Neural crest cell (in vitro differentiated cells): ENCODE measurements at regions not wholly inside any gene's neighbourhood (a gene's known extent, or its start where the extent isn't known, plus 50 kb on each side); places are given as distances from the start of the nearest gene placed in this dataset.

Experiments used
- DNase-seq: peaks from one replicate; pipeline ENCODE4 v3.0.0; 2021; ENCODE audit warnings: low read depth, mixed read lengths, low spot score
- H3K27ac Mint-ChIP-seq: one replicate; pipeline ENCODE4 v1.8.0; 2021; ENCODE audit warnings: mild to moderate bottlenecking, mixed read lengths; ENCODE audit not compliant: unreplicated experiment
- H3K27me3 Mint-ChIP-seq: 2 replicates; pipeline ENCODE4 v1.8.0; 2021; ENCODE audit warnings: low read depth, mild to moderate bottlenecking, mixed read lengths
- H3K36me3 Mint-ChIP-seq: 2 replicates; pipeline ENCODE4 v1.8.0; 2021; ENCODE audit warnings: low read depth, mild to moderate bottlenecking, mixed read lengths
- H3K4me1 Mint-ChIP-seq: 2 replicates; pipeline ENCODE4 v1.8.0; 2021; ENCODE audit warnings: mixed read lengths
- H3K4me3 Mint-ChIP-seq: one replicate; pipeline ENCODE4 v1.8.0; 2021; ENCODE audit warnings: mild to moderate bottlenecking, mixed read lengths
- H3K9me3 Mint-ChIP-seq: 2 replicates; pipeline ENCODE4 v1.8.0; 2021; ENCODE audit warnings: mixed read lengths
- TF ChIP-seq, protein P1 (sequence below): fragments of 200-600 bp; sonication (generic); conservative IDR thresholded peaks from 2 replicates; pipeline ENCODE4 v1.5.0; 2021; ENCODE audit warnings: antibody characterized with exemption, mild to moderate bottlenecking

DNA sequence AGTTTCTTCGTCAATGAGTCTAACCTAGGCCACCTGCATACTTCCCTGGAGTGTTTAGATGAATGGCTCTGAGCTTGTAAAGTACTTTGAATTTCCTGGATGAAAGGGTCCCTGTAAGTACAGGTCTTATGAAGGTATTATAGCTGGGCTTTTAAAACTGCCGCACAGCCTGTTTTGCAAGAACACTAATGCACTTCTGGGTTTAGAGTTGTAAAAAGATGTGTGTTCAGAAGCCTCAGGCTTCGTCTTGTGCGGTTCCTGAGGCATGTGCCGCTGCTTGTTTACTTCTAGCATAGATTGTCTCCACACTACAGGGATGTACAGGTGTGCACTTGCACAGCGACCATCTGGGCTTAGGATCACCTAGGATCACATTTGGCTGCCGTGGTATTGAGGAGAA is 324.5 kb downstream of the SOX4 start:
- Mint-ChIP-seq H3K4me1 (peaks cover 32% of the 10 kb centered on the region), H3K27ac (no peak overlapping the region), H3K9me3 (no peaks in the 10 kb centered on the region), H3K4me3 (no peak overlapping the region), H3K27me3 (no peaks in the 10 kb centered on the region), H3K36me3 (no peaks in the 10 kb centered on the region)
- TF ChIP-seq, protein P1, sequence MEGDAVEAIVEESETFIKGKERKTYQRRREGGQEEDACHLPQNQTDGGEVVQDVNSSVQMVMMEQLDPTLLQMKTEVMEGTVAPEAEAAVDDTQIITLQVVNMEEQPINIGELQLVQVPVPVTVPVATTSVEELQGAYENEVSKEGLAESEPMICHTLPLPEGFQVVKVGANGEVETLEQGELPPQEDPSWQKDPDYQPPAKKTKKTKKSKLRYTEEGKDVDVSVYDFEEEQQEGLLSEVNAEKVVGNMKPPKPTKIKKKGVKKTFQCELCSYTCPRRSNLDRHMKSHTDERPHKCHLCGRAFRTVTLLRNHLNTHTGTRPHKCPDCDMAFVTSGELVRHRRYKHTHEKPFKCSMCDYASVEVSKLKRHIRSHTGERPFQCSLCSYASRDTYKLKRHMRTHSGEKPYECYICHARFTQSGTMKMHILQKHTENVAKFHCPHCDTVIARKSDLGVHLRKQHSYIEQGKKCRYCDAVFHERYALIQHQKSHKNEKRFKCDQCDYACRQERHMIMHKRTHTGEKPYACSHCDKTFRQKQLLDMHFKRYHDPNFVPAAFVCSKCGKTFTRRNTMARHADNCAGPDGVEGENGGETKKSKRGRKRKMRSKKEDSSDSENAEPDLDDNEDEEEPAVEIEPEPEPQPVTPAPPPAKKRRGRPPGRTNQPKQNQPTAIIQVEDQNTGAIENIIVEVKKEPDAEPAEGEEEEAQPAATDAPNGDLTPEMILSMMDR: no peak
- no peak for DNase-seq

DNA sequence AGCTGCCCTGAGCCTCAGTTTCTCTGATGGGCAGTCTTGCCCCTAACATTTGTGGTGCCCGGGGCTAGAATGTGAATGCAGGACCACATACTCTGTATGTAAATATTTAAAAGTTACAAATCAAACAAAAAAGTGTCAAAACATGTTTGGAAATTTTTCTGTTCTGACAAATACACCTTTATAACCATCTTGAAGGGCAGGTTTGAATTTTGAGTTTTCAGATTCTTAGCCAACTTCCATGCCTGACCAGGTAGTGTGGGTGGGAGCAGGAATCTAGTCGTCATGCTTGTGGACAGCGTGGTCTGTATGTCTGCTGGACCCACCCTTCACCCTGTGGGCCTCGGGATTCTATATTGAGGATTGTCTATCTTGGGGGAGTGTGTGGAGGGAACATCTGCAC is 325.1 kb downstream of the SOX4 start:
- Mint-ChIP-seq H3K27me3 (no peaks in the 10 kb centered on the region), H3K9me3 (no peaks in the 10 kb centered on the region), H3K4me3 (no peak overlapping the region), H3K36me3 (no peaks in the 10 kb centered on the region), H3K27ac (no peak overlapping the region), H3K4me1 (peaks cover 32% of the 10 kb centered on the region)
- TF ChIP-seq, protein P1: no peak
- DNase-seq: no peak

DNA sequence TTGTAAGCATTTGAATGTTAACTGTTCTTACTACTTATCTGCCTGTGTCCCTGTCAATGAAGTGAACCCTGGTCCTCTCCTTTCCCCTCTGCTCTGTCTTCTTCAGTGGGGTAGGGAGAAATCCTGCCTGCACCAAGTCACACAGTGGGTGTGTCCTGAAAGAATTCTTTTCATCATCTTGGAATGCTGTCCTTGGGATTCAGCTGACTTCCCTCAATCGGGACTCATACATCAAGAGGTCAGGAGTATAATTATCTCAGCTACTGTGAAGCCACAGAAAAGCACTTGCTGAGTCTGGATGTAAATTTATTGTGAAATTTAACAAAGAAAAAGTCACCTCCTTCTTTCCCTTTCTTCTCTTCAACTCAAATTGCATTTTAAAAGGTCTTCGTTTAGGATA is 328.5 kb downstream of the SOX4 start:
- Mint-ChIP-seq H3K27me3 (no peaks in the 10 kb centered on the region), H3K4me3 (no peak overlapping the region), H3K4me1 (peaks cover 29% of the 10 kb centered on the region), H3K9me3 (peaks cover 7% of the 10 kb centered on the region), H3K27ac (no peak overlapping the region), H3K36me3 (no peaks in the 10 kb centered on the region)
- TF ChIP-seq, protein P1: no peak
- no peak for DNase-seq

DNA sequence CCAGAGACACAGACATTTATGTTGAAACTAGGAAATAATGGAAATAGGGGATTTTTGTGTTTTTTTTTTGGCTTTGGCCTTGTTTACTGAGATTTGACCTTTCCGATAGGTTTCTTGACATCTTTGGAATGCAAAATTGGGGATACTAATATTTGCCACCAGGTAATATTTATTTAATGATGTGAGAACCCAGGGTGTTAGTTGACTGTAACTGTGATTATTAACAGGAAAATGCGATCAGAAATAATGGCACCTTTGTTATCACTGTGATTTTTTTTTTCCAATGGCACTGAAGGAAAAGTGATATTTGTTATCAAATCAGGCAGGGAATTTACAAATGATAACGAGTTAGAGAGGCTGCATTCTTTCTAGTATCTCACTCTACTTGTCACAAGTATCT is 330.5 kb downstream of the SOX4 start:
- TF ChIP-seq, protein P1: no peak
- DNase-seq: no peak
- Mint-ChIP-seq H3K4me3 (no peak overlapping the region), H3K27me3 (no peaks in the 10 kb centered on the region), H3K9me3 (peaks cover 7% of the 10 kb centered on the region), H3K4me1 (peaks cover 31% of the 10 kb centered on the region), H3K36me3 (no peaks in the 10 kb centered on the region), H3K27ac (no peak overlapping the region)

DNA sequence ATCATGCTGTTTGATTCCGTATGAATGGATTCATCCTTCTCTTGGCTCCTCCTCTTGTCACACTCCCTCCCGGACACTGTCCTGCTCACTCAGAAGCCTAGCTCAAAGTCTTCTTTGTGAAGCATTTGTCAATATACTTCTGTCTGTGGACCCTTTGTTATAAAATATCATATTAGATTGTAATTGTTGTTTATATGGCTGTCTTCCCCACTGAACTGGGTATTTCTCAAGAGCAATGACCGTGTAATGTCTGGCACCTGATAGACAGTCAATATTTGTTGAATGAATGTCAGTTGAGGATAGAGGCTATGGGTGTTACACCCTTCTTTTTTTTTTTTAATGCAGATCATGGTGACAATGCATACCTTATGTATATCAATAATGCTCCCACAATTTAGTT is 335.3 kb downstream of the SOX4 start:
- H3K4me1 Mint-ChIP-seq: peaks cover 16% of the 10 kb centered on the region
- TF ChIP-seq, protein P1: no peak
- H3K27me3 Mint-ChIP-seq: no peaks in the 10 kb centered on the region
- peaks cover 8% of the 10 kb centered on the region for H3K36me3 Mint-ChIP-seq
- no peak overlapping the region for H3K4me3 Mint-ChIP-seq
- DNase-seq: no peak
- peaks cover 10% of the 10 kb centered on the region for H3K9me3 Mint-ChIP-seq
- H3K27ac Mint-ChIP-seq: no peak overlapping the region
